Stimulated activated CD8-positive, alpha-beta memory T cell treated with anti-CD3 and anti-CD28 coated beads, Interleukin-12 subunit alpha, Interleukin-12 subunit beta, amount 100 ng/mL, for 24 hours (primary cell): ENCODE measurements at regions not wholly inside any gene's neighbourhood (a gene's known extent, or its start where the extent isn't known, plus 50 kb on each side); places are given as distances from the start of the nearest gene placed in this dataset.
"Not testable (repeated sequence)": the region's sequence is repeated elsewhere in the genome, so short reads cannot be mapped to it uniquely, and the experiment has no call there.

Experiments
- DNase-seq: peaks from one replicate; pipeline ENCODE4 v3.0.0-alpha.2; 2020; ENCODE audit errors: extremely low read depth

- DNase-seq: no peak
These were observed 69.7 kb downstream of the RPS6KA4 start for GRCh38 chr11:64428693-64429092.

DNA sequence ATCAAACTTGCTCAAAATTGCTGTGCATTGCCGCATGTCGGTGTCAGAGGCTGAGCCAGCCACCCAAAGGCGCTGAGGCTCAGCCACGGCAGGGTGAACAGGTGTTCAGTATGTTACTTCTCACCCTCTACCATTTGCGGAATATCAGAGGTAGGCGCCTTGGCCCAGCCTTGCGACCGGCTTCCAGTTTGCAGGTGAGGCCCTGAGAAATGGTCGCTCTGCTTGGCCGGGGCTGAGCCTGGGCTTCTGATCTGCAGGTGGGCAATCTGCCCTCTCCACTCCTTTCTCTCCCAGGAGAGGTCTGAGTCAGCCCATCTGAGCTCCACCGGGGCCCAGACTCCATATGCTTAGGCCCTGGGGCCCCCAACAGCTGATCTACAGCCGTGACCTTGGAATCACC lies 71.0 kb downstream of the RPS6KA4 start:
- no peak for DNase-seq

DNA sequence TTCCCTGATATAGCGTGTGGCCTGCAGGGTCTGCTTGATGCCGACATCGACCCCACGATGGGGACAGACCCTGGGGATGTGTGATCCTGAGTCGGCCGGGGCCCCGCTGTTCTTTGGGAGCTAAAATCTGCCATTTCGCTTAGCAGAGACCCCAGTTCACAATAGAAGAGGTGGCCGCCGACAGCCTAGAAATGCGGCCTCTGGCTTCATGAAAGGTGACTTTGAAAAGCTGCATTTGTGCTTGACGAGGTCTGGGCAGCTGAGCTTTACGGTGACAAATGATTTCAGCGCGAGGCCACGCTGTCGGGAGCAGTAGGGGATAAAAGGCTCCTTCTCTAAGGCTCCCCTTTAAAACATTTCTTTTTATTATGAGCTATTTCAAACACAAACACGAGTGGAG lies 71.7 kb downstream of the RPS6KA4 start:
- no peak for DNase-seq

- DNase-seq: no peak
These were observed 77.0 kb downstream of the RPS6KA4 start for GRCh38 chr11:64436000-64436399.

DNA sequence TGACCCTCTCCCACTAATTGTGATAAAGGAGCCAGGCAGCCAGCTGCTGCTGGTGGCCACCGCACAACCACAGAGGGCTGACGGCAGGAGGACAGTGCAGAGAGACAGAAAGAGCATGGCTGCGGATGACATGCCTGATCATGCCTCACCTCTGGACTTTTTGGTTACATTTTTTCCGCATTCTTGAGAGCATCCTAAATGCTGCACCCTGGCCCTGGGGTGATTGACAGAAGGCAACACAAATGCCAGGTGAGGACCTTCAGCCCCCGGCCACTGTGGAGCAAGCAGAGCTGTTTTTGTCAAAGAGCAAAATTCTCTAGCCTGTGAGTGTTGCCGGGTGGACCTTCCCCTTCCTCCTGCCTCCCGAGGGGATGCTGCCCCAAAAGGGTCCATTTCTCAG lies 78.5 kb downstream of the RPS6KA4 start:
- DNase-seq: no peak

DNA sequence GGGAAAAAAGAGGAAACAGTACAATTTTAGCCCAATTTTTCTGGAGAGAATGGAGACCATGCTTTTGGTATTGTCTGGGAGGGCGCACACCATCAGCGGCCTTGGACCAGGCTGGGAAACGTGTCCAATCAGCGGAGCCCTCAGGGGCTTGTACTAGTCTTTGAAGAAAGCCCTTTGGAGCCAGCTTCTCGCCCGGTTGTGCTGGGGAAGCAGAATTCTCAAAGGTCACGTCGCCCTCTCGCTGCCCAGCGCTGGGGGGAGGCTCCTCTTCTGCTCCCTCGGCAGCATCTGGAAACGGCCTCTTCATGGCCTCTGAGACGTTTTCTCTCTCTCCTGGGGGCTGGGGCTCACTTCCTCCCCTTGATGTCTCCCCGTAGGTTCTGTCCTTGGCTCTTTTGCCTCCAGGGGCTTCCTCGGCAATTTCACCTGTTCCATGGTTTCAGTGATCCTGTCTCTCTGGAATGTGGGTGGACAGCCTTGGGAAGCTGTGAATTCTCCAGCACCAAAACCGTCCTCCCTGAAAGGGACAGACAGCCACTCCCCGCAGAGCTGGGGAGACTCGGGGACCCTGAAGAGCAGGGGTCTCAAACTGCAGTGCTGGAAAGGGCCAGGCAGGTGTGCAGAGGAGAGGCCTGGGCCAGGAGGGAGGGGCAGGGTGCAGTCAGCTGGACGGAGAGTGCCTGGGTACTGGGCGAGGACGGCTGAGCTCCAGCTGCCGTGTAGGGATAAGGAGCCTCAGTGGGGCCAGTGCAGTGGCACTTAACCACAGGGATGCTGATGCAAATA lies 80.2 kb downstream of the RPS6KA4 start:
- no peak for DNase-seq

DNA sequence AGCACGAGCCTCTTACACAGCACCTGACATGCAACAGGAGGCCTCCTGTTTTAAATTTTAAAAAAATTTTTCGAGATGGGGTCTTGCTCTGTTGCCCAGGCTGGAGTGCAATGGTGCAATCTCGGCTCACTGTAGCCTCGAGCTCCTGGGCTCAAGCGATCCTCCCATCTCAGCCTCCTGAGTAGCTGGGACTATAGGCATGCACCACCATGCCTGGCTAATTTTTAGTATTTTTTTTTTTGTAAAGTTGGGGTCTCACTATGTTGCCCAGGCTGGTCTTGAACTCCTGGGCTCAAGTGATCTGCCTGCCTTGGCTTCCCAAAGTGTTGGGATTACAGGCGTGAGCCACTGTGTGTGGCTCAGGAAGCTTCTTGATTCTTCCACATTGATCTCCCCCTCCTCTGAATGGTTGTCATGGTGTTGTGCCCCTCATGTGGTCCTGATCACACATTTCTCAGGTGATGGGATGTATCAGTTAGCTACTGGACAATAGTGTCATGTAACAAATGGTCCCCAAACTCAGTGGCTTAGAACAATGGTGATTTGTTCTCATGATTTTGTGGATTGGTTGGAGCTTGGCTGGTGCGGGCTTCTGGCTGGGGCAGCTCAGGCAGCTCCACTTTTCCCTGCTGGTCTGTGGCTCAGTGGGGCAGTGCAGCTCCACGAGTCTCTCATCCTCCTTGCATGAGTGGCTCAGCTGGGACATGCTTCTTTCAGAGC lies 81.0 kb downstream of the RPS6KA4 start:
- not testable (repeated sequence) for DNase-seq

- DNase-seq: no peak
These were observed 82.2 kb downstream of the RPS6KA4 start for GRCh38 chr11:64441127-64441526.

GRCh38 chr11:64443001-64443400 lies 84.0 kb downstream of the RPS6KA4 start:
- no peak for DNase-seq

- no peak for DNase-seq
These were observed 86.0 kb downstream of the RPS6KA4 start for GRCh38 chr11:64444838-64445441.

GRCh38 chr11:64445651-64446050 lies 86.7 kb downstream of the RPS6KA4 start:
- no peak for DNase-seq

GRCh38 chr11:64447831-64448598 lies 89.1 kb downstream of the RPS6KA4 start:
- DNase-seq: no peak

GRCh38 chr11:64448599-64449380 lies 89.8 kb downstream of the RPS6KA4 start:
- DNase-seq: peak; percentile 26

GRCh38 chr11:64449381-64450167 lies 90.6 kb downstream of the RPS6KA4 start:
- peak; percentile 34 for DNase-seq

DNA sequence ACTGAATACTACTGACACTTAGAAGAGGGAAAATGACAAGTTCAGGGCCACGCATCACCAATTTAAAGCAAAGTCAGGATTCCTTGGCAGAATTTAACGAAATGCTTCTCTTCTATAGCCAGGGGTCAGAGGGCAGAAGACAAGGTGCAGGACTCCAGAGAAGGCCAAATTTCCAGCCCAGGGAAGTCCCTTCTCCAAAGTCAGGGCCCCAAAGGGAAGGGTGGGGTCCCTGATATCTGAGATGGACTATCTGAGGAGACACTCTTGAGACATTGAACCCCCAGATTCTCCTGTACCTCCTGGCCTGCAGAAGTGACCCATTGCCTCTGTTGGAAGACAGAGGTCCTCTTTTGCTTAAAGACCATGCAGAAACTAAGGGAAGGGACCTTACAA lies 91.2 kb downstream of the RPS6KA4 start:
- DNase-seq: no peak

DNA sequence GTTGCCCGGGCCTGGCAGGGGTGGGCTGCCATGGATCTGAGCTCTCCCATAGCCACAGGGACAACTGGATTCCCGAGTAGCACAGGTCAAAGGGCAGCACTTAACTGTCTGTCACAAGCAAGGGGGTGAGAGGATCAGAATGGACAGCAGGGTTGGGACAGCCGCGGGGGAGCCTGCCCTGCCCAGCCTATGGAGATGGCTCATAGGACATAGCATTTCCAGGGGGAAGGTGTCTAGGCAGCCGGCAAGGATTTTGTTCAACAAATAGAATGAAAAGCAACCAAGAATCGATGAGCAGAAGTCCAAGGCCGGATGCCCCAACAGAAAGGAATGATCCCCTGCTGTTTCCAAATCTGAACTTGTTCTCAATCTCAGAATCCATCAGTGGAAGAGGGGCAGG lies 92.9 kb downstream of the RPS6KA4 start:
- DNase-seq: no peak

- no peak for DNase-seq
These were observed 94.5 kb downstream of the RPS6KA4 start for GRCh38 chr11:64453466-64453865.

DNA sequence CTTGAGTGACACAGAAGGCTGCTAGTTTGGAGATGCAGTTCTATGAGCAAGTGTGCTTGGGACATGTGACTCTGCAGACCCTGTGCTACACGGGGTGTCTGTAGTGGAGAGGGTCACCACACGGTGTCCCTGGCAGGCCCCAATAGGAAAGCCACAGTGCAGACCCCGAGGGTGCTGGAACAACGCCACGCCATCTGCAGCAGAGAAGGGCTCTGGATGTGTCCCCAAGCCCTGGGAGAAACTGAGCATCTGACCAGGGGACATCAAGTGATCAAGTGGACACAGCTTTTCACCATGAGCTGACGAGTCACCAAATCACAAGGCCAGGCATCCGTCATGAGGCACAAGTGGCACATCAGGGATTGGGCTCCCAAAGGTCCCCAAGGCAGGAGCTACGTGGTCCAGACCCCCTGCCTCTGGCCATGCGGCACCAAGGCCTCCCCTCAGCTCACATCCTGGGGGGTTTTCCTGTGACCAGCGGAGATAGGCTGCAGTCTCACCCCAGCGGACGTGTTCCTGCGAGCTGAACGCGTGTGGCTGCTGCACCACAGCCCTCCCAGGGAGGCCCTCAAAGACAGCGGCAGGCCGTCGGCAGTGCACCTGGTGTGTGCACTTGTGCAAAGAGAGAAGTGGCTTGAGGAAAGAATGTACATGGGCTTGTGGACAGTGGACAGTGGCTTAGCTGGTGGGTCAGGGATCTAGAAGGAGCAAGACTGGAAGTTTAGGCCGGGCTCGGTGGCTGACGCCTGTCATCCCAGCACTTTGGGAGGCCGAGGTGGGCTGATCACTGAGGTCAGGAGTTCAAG lies 96.7 kb downstream of the RPS6KA4 start:
- no peak for DNase-seq

DNA sequence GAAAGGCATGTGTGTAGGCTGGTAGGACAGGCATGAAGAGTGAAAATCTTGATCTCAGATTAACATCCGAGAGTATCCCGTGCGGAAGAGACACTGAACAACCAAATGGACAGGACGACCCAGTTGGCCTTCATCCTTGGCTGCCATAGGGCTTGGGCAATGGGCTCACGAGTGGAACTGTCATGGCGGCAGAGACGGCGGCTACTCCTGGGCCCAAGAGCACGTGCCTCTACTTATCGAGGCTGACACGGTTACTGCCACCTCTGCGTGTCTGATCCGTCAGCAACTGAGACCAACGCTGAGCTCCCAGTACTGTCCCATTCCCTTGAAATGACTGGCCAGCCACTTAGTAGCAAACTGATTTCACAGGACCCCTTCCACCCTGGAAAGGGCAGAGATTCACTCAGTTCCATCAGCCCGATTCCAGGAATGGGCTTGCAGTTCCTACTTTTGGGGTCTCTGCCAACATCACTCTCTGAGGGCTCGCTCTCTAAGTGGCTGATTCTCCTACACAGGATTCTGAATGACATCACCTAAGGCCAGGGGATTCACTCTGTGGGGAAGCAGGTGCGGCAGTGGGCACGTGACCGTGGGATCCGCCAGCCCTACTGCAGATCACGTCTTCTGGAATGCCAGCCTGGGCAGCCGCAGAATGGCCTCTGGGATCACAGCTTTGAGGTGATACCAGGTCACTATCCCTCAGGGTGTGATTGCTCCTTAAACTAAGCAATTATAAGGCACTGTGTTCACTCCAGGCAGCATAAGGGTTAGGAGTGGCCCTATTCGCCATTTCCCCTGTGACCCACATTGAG lies 97.8 kb downstream of the RPS6KA4 start:
- DNase-seq: no peak
